GM10266 (cell line): ENCODE measurements at regions not wholly inside any gene's neighbourhood (a gene's known extent, or its start where the extent isn't known, plus 50 kb on each side); places are given as distances from the start of the nearest gene placed in this dataset.

ENCODE experiments used
- DNase-seq: peaks from one replicate; pipeline ENCODE4 v3.0.0; 2012; ENCODE audit errors: extremely low spot score
- CTCF ChIP-seq: IDR thresholded peaks from 2 replicates; pipeline ENCODE4 v1.5.1; 2012; ENCODE audit warnings: mild to moderate bottlenecking, low read depth; ENCODE audit not compliant: control insufficient read depth, insufficient read depth; ENCODE audit errors: missing control alignments

GRCh38 chr13:53512635-53513034 lies 484.0 kb downstream of the OLFM4 start:
- DNase-seq, result no peak
- TF ChIP-seq CTCF, result no peak

DNA sequence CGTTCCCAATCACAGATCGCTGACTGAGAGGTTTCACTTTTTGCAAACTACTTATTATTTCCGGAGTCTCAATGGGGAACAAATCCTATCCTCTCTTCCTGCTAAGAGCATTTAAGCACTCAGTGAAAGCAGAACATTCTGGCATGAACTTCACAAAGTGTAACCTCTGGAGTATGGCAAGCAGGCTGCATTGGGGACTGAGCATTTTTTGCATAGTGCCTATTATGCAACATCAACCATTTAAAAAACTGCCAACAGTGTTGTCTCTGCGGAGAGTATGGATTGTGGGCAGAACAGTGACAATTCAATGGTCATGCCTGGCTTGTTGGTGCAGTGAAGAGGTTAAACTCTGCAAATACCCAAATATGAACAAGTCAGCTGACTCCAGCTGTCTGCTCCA lies 484.6 kb downstream of the OLFM4 start:
- no peak for TF ChIP-seq CTCF
- DNase-seq, result no peak

- no peak for DNase-seq
- TF ChIP-seq CTCF, result no peak
Measured at GRCh38 chr13:53520132-53520531, 491.5 kb downstream of the OLFM4 start.

GRCh38 chr13:53522034-53522433 lies 493.4 kb downstream of the OLFM4 start:
- no peak for TF ChIP-seq CTCF
- no peak for DNase-seq

DNA sequence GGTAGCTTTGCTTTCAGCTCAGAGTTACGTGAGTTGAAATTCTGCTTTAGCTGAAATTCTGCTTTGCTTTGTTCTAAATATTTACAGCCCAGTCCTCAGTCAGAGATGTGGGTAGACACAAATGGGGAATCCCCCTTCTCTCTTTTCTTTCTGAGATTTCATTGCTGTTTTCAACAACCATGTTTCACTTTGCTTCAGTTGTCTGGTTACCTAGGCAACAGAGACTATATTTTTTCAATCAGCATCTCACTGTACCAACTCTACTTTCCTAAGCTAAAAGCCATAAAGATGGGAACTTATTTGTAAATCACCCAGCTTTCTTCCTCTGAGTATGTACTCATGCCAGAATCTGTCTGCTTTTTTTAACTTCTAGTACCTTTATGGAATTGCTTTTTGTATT lies 509.0 kb downstream of the OLFM4 start:
- no peak for TF ChIP-seq CTCF
- no peak for DNase-seq

- no peak for TF ChIP-seq CTCF
- DNase-seq, result no peak
Measured at GRCh38 chr13:53545340-53545941, 516.8 kb downstream of the OLFM4 start.

DNA sequence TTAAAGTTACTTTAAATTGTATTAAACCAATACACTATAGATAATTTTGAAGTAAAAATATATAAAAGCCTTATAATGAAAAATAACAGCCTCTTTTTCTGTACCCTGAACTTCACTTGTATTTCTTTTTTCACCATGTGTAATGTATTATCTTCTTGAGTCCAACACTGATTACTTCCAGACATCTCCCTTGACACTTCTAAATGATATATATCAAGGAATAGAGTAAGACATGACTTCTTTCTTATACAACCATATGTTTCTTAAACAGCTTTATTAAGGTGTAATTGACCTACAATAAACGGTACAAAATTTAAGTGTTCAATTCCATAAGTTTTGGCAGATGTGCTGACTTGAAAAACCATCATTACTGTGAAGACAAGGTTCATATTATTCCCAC lies 531.9 kb downstream of the OLFM4 start:
- no peak for TF ChIP-seq CTCF

More for the DNA sequence above, 531.9 kb downstream of the OLFM4 start:
- DNase-seq, result no peak
